ENCODE measurements at regions not wholly inside any gene's neighbourhood (a gene's known extent, or its start where the extent isn't known, plus 50 kb on each side); places are given as distances from the start of the nearest gene placed in this dataset.

DNA sequence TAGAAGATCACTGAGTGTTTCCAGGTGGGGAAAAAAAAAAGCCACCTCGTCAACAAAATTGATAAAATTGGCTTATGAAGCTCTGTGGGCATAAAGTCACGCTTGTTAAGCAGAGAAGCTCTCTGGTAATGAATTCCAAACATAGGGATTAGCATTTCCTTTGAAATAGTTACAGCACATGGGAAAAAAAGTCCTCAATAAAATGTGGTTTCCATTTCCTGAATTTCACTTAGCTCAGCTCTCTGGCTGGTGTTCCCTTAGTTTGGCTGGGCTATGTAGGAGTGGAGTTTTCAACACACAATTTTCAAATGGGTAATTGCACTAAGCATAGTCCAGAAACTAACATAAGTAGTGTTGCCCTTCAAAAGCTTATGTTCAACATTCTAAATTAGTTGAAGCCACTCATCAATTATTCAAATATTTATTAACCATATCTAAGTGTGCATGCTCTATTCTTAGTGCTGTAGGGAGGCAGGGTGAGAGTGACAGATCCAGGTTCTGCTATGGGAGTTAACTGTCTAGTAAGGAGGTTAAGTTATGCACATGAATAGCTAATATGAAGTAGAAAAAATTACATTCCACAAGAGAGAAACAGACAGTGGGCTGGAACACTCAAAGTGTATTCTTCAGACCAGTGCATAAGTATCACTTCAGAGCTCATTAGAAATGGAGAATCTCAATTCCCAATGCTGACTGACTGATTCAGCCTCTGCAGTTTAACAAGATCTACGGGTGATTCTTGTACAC is 445.7 kb downstream of the SMARCA1 start:
- DNase-seq (ENCODE audit: low read depth) = no peak

DNA sequence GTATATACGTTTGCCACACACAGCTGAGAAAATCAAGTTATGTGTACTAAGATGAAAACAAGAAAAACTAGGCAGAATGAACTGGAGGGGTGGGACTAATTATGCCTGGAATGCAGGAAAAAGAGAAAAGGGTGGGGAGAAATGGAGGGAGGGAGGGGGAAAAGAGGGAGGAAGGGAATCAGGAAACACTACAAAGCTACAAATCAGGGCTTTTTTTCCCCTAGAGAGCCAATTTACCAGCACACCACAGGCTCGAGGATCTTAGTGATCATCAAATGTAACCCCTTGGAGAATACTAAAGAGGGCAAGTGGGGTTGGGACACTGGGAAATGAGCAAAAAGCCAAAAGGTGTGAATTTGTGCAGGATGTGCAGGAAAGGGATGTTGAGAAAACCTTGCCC is 451.9 kb downstream of the SMARCA1 start:
- DNase-seq (ENCODE audit: low read depth) = no peak

DNA sequence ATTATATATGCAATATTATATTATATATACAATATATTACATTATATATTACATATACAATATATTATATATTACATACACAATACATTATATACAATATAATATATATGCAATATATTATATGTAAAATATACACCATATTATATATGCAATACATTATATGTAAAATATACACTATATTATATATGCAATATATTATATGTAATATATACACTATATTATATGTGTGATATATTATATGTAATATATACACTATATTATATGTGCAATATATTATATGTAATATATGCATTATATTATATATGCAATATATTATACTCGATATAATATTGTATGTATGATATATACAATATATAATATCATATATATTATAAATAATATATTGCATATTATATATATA is 457.4 kb downstream of the SMARCA1 start:
- DNase-seq (ENCODE audit: low read depth) = no peak

DNA sequence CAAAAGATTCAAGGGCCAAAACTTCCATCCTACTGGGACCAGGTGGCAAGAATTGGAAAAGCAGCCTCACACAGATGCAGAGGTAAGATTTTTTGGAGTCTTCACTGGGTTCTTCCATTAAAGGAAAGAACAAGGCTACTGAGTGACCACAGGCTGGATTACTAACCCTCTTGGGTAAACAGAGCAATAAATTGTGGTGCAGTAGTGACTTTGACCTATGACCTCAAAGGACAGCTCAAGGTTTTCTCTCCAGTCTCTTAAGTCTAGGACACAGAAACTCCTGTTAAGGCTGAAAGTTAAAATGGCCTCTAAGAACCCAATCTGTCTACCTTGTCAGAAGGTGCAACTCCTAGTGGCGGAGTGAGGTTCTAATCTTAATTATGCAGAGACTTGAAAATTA is 464.9 kb downstream of the SMARCA1 start:
- DNase-seq (ENCODE audit: low read depth) = no peak

DNA sequence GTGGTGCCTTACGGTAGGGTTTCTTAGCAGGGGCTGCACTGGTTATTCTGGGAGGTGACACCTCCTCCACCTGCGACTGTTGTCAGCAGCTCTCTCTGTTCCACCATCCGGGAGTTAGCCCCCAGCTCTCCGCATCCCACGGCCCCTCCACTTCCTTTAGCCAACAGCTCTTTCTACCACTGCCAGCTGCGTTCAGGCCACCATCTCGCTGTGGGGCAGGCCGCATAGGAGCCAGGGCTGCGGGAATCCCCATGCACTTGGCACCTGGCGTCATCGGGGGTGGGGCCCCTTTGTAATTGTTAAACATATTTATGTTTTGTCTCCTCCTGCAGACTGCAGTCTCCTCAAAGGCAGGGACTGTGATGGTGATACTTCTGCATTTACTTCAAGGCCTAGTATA is 480.2 kb downstream of the SMARCA1 start:
- no peak for DNase-seq (ENCODE audit: low read depth)

DNA sequence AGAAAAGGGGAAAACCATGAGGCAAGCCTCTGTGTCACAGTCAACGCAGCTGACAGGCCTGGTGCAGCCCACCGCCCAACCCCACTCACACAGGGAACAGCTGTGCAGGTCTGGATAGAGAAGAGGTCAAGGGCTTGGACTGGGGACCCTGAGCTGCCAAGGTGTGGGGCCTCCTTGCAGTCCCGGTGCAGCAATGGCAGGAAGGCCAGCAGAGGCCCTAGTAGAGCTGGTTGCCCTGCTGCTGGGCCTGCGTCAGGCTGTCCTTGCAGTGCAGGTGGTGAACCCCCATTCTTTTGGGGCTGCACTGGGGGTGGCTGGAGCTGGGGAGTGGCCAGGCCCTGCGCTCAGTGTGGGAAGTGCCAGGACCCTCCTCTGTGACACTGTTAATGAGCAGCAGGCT is 482.0 kb downstream of the SMARCA1 start:
- DNase-seq (ENCODE audit: low read depth) = no peak

DNA sequence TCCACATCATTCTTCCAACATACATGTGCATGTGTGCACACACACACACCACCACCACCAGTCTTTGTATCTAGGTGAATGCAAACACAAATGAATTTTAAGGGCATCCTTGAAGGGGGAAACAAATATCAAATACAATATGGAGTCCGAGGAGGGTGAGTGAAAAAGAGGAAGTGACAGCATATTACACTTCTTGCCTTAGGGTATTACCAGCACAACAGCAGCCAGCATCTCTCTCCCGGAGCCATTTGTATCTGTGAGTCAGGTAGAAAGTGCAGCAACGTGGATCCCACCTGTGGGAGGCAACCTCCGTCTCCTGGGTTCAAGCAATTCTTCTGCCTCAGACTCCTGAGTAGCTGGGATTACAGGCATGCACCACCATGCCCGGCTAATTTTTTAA is 483.2 kb downstream of the SMARCA1 start:
- no peak for DNase-seq (ENCODE audit: low read depth)

DNA sequence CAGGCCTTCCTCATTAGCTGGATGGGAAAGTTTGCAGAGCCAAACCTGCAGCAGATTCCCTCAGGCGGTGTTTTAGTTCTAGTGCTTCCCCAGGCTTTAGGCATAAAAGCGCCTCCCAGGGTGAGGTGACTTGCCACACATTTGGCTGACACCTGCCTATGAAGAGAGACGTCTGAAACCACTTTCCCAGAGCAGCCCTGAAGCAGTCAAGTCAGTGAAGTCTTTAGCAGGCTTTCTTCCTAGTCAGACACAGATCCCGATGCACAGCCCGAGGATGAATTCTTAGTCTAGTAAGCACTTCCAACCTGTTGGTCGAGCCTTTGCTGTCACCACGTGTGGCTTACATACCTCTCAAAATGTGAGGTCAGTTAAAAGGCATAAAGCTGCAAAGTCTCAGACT is 484.1 kb downstream of the SMARCA1 start:
- no peak for DNase-seq (ENCODE audit: low read depth)

DNA sequence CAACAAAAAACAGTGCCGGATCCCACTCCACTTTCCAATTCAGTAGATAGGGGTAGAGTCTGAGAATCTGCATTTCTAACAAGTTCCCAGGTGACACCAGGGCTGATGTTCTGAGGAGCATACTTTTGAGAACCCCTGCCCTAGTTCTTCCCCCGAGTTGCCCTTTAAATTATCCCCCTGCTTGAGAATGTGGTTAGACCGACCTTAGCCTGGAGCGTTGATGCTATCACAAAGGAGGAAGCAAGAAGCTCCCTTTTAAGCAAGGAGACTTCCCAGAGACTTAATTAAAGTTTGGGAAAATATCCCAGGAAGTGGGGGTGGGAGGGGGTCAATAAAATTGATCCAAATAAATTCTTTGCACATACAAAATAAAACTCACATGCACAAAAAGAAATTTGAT is 485.9 kb downstream of the SMARCA1 start:
- DNase-seq (ENCODE audit: low read depth) = no peak

DNA sequence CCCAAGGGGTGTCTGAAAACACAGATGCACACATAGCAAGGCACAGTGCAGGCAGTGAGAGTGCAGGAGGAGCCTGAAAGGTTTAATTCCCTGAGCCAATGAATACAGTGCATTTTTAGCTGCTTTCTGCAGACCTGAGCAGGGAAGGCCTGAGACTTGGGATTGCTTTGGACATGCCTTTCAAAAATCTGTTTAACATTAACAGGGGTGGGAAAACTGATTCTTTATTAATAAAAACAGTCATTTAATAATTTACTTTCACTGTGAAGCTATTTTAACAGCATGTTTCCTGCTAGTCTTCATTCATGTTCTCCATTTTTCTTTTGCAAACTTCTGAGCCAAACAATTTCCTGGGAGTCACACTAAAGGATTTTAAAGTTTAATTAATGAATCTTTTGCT is 488.1 kb downstream of the SMARCA1 start:
- DNase-seq (ENCODE audit: low read depth) = no peak

DNA sequence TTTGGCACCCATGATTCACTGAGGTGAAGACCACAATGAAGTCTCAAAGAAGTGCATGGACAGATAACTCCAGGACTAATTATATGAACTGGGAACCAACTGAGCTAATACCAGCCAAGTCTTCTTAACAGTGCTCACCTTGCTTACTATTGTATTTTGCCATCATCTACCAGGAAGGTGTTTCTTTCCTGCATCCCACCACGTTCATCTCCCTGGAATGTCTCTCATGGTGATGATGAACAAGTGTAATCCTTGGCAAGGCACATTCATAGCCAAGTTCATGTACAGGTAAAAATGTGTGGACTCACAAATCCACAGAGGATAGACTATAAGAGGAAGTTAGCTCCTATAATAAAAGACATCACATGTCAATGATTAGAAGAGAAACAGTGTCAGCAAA is 489.1 kb downstream of the SMARCA1 start:
- no peak for DNase-seq (ENCODE audit: low read depth)

DNA sequence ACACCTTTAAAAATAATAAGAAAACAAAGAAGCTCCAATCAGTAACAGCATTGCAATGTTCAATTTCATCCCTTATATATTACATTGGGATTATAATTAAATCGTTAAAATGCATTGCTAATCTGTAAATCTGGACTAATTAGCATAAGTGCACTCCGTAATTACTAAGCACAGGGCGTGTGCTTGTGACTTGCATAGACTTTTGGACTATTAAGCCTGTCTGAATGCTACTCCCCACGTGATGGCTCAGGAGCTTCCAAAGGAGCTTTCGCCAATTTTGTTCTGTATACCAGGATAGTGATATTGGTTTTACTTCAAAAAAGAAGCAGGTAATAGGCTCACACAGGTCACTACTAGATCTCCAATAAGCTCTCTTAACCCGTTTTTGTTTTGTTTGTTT is 497.1 kb downstream of the SMARCA1 start:
- no peak for DNase-seq (ENCODE audit: low read depth)

DNA sequence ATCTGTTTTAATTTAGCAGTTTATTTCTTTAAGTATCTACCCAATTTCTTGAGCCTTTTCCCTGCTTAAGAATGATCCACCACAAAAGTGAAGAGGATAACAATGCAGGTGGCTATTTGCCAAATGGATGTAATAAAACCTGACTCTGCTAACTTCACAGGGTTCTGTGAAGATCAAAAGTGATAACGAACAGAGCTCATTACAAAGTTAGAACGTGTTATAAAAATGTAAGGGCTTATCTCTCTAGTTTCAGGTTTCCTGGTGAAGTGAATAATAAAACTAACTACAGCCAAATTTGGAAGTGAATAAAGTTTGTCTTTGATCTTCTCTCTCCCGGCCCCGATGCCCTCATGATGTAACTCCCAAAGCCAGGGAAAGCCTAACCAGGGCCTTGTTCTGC is 497.9 kb downstream of the SMARCA1 start:
- no peak for DNase-seq (ENCODE audit: low read depth)

DNA sequence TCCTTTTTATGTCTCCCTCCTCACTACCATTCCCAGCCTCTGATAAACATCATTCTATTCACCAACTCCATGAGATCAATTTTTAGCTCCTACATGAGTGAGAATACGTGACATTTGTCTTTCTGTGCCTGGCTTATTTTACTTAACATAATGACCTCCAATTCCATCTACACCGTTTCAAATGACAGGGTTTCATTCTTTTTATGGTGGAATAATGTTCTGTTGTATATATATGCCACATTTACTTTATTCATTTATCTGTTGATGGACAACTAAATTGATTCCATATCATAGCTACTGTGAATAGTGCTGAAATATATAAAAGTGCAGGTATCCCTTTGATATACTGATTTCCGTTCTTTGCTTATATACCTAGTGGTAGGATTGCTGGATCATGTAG is 503.9 kb downstream of the SMARCA1 start:
- no peak for DNase-seq (ENCODE audit: low read depth)

DNA sequence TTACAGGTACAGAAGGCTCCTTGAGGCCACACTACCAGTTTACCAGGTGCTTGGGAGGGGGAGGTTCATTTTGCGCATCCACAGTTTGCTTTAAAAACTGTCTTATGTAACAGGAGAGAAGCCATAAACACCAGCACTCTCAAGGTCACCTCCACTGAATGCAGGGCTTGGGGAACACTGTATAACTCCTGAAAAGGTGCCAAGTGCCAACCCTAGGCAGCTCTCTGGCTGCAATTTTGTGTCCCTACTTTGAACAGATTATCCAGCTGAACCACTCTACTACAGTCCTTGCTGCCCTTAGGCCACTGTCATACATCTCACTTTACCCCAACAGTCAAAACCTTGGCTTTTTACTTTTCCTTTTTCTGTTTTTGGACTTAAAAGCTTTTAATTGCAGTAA is 507.9 kb downstream of the SMARCA1 start:
- no peak for DNase-seq (ENCODE audit: low read depth)

DNA sequence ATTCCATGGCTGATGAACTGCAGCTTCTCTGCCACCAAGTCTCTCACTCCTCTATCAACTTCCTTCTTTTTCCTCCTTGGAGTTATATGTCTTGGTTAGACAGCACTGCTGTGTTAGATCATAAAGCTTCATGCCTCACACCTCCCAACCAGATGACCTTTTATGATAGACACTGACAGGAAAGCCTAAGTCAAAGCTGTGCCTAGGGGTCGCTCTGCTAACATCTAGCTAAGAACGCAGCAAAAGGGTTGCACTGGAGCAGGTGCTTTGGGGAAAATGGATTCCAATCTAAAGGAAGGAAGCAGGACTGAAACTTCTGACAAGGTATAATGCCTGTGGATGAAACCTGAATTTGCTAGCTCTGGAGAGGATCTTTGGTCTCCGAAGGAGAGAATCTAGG is 509.7 kb downstream of the SMARCA1 start:
- no peak for DNase-seq (ENCODE audit: low read depth)

DNA sequence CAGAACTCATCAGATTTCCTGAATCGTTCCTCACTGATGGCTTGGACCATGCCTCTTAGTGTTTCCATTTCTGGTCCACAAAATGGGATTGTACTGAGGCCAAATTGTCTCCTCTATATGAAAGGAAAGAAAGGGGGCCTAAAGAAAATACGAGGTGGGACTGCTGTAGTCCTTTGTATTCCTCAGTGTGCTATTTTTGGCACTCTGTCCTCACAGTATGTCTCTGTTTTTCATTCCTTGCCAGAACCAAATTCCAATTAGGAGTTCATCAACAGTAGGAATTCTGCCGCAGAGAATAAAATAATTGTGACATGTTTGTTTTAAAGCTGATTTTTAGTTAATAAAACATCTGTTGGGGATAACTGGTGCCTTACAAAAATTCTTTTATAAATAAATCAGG is 515.7 kb downstream of the SMARCA1 start:
- DNase-seq (ENCODE audit: low read depth) = no peak

DNA sequence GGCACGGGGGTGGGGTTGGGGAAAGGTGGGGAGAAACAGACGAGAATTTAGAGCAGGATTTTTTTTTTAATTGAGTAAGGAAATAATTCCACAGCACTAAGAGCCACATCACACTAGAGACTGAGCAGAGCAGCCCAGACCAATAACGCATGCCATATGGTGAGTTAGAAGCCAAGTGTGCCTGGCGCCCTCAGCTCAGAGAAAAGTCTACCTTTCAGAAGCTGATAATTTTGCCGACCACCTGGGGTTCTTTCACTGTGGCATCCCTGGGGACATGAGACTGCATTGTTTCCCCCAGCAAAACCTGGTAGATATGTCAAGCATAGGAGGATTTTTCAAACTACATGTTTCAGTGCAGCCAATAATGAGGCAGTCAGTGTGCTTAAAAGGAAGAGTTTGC is 516.8 kb downstream of the SMARCA1 start:
- no peak for DNase-seq (ENCODE audit: low read depth)

DNA sequence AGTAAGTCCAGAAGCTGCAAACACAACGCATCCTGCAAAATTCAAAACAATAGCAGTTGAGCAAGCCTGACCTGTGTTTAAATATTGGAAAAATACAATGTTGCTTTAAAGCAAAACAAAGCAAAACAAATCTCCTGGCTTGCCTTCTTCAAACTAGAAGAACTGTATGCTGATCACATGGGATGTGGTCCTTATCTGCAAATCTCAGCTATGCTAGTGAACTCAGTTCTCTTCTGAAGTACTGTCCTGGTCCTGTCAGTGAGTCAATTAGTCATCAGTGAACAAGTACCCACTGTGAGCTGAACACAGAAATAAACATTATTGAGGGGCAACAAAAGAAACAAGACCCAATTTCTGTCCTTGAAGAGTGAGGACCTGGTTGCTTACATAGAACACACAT is 522.5 kb downstream of the SMARCA1 start:
- DNase-seq (ENCODE audit: low read depth) = no peak

DNA sequence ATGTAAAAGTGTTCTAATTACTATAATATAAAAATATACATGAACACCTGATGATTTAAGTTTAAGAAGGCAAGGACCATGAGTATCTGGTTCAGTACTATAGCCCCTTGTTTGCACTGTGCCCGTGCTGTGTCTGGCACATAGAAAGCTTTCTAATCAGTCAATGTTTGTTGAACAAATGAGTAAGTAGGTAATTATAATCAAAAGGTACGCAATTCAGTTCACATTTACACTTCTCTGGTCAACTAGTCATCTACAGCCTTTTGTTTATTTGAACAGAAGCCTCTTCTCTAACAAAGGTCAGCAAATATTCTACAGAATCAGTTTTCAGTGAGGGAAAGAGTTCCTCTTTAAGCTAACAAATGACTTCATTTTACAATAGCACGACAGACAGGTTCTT is 523.3 kb downstream of the SMARCA1 start:
- no peak for DNase-seq (ENCODE audit: low read depth)

DNA sequence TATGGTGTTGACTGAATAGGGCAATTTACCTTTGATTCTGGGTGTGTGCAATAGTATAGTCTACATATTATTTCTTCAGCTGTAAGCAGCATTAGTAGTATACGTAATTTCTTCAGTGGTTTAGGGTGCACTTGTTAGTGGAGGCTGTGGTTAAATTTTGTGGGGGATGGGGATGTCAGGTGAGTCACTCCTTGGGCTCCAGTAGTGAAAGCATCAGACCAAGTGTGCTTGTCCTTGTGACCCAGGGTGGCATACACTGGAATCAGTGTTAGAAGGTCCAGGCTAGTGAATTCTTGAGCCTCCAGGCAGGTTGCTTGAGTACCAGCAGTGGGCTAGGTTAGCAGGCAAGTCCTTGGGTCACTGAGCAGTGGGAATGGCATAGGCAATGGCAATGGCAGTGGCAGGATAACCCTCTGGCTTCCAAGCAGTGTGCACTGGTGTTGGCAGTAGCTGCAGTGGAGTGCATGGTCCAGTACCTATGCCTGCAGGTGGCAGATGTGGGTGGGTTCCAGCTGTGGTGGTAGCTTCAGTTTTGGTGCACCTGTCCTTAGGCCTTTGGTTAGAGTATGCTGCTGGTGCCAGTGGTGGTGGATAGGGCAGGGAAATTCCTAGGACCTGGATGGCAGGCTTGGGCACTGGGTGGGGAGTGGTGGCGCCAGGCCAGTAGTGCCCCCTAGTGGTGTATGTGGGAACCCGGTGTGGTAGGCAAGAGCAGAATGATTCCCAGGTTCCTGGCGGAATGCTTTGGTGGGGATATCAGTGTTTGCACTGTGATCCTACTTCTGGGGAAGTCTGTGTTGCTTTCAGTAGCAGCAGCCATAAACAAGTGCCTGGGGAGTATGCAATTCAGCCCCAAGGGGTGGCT is 531.0 kb downstream of the SMARCA1 start:
- no peak for DNase-seq (ENCODE audit: low read depth)

DNA sequence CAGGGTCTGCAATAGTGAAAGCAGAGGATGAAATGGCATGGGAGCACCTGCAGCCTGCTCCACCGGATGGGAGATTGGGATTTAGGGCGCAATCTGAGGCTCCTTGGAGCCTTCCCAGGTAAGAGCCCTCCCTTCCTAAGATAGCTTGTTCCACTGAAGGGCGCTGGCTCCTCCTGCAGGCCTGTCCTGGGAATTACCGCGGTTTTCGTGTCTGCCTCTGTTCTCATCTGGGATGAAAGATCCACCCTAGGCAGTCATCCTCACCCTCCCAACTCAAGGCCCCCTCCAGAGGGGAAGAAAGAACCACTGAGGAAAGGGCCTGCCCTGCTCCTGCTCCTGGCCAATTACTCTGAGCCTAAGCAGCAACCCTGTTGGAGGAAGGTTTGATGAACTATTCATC is 547.5 kb downstream of the SMARCA1 start:
- no peak for DNase-seq (ENCODE audit: low read depth)

DNA sequence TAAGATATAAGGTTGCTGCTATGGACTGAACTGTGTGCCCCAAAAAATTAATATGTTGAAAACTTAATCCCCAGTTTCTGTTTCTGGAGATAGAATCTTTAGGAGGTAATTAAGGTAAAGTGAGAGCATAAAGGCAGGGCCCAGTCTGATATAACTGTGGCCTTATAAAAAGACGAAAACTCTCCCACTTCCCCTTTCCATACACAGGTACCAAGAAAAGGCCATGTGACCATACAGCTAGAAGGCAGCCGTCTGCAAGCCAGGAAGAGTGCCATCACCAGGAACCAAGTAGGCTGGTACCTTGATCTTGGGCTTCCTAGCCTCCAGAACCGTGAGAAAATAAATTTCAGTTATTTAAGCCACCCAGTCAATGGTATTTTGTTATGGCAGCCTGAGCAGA is 550.3 kb downstream of the SMARCA1 start:
- no peak for DNase-seq (ENCODE audit: low read depth)

DNA sequence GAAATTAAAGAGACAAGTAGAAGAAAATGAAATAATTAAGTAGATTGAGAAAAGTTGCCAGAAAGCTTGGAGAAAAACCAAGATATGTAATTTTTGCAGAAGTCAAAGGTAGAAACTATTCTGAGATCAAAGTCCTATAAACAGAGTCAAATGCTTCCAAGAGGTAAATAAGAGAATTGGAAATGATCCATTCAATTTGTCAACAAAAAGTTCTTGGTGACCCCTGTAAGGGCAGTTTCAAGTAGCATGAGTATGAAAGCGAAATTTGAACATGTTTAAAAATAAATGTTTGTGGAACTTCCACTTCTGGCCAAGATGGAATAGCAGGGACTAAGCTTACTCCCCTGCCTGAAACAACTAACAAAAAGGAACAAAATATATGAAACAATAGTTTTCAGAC is 562.0 kb downstream of the SMARCA1 start:
- DNase-seq (ENCODE audit: low read depth) = no peak
